SJSA1 (cell line): ENCODE measurements at regions not wholly inside any gene's neighbourhood (a gene's known extent, or its start where the extent isn't known, plus 50 kb on each side); places are given as distances from the start of the nearest gene placed in this dataset.
"Not testable (repeated sequence)": the region's sequence is repeated elsewhere in the genome, so short reads cannot be mapped to it uniquely, and the experiment has no call there.

ENCODE experiments used
- DNase-seq, 2 experiments: peaks; one replicate each; pipeline ENCODE4 v3.0.0-alpha.2; 2015 to 2020; ENCODE audit warnings: low spot score in 2 of 2, low read depth in 1 of 2
- H3K27ac ChIP-seq: fragments of 250-450 bp; sonication (Bioruptor Pico); 2 replicates; pipeline ENCODE4 v1.5.1; 2020; ENCODE audit warnings: mild to moderate bottlenecking, moderate library complexity
- H3K27me3 ChIP-seq: fragments of 250-450 bp; sonication (Bioruptor Pico); replicated peaks from 2 replicates; pipeline ENCODE4 v1.5.1; 2020; ENCODE audit warnings: mild to moderate bottlenecking, moderate library complexity
- H3K36me3 ChIP-seq: fragments of 250-450 bp; sonication (Bioruptor Pico); 2 replicates; pipeline ENCODE4 v1.5.1; 2020; ENCODE audit warnings: mild to moderate bottlenecking
- H3K4me1 ChIP-seq: fragments of 250-450 bp; sonication (Bioruptor Pico); replicated peaks from 2 replicates; pipeline ENCODE4 v1.6.1; 2021; ENCODE audit warnings: mild to moderate bottlenecking
- H3K4me3 ChIP-seq: fragments of 250-450 bp; sonication (Bioruptor Pico); 2 replicates; pipeline ENCODE4 v1.5.1; 2020; ENCODE audit warnings: mild to moderate bottlenecking
- H3K9me3 ChIP-seq: fragments of 250-450 bp; sonication (Bioruptor Pico); replicated peaks from 2 replicates; pipeline ENCODE4 v1.5.1; 2020; ENCODE audit warnings: mild to moderate bottlenecking

DNA sequence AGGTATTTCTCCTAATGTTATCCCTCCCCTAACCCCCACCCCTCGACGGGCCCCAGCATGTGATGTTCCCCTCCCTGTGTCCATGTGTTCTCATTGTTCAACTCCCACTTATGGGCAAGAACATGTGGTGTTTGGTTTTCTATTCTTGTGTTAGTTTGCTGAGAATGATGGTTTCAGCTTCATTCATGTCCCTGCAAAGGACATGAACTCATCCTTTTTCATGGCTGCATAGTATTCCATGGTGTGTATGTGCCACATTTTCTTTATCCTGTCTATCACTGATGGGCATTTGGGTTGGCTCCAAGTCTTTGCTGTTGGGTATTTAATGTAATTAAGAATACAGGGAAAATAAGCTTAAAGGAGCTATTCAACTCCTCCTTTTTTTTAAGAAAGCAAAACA is 1030.4 kb downstream of the PCDH7 start:
- not testable (repeated sequence) for H3K27me3 ChIP-seq, H3K9me3 ChIP-seq, H3K4me1 ChIP-seq, DNase-seq, H3K4me3 ChIP-seq, H3K27ac ChIP-seq, H3K36me3 ChIP-seq

DNA sequence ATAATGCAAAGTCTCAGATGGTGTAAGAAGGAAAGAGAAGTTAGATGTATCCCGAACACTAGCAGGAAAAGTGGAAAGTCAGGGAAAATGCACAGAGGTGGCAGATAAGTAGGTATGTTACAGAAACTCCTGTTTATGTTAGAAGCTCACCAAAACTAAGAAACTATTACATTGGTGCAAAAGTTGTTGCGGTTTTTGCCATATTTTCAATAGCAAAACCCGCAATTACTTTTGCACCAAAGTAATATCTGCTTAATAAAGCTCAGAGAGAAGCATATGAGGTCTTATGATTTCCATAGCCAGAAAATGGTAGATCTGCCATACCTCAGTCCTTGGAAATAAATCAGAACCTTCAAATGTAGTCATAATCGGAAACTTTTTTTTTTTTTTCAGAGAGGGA is 1035.6 kb downstream of the PCDH7 start:
- no peak for DNase-seq
- Histone ChIP-seq H3K36me3 (no peaks in the 10 kb centered on the region), H3K4me3 (no peak overlapping the region), H3K27me3 (no peaks in the 10 kb centered on the region), H3K27ac (no peak overlapping the region), H3K9me3 (no peaks in the 10 kb centered on the region), H3K4me1 (no peaks in the 10 kb centered on the region)

DNA sequence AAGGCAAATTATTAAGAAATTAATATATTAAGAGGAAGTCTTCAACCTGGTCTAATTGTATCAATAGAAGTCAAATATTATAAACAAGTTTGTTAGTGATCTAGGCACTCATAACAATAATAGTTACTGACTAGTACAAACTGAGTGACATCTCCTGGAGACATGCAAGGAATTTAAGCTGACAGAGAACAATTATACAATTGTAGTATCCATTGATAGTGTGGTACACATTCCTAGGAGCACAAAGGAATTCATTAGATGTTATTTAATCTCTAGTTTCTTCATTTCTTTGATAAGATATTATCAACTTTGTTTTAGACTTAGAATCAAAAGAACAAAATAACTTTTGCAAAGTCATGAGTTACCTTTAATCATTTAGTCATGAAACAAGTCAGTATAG is 1048.6 kb downstream of the PCDH7 start:
- no peaks in the 10 kb centered on the region for H3K9me3 ChIP-seq
- H3K4me3 ChIP-seq: no peak overlapping the region
- H3K27me3 ChIP-seq: no peaks in the 10 kb centered on the region
- H3K27ac ChIP-seq: no peak overlapping the region
- no peak for DNase-seq
- H3K4me1 ChIP-seq: no peaks in the 10 kb centered on the region
- no peaks in the 10 kb centered on the region for H3K36me3 ChIP-seq

DNA sequence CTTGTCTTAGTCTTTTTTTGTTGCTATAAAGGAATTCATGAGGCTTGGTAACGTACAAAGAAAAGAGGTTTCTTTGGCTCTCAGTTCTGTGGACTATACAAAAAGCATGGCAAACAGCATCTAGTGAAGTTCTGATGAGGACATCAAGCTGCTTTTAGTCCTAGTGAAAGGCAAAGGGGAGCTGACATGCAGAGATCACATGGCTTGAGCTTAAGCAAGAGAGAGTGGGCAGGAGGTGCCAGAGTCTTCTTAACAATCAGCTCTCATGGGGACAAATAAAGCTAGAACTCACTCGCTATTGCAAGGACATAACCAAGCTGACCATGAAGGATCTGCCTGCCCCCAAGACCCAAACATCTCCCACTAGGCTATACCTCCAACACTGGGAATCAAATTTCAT is 1063.1 kb downstream of the PCDH7 start:
- no peak overlapping the region for H3K4me3 ChIP-seq
- no peaks in the 10 kb centered on the region for H3K36me3 ChIP-seq
- no peak overlapping the region for H3K27ac ChIP-seq
- no peaks in the 10 kb centered on the region for H3K9me3 ChIP-seq
- no peaks in the 10 kb centered on the region for H3K27me3 ChIP-seq
- no peaks in the 10 kb centered on the region for H3K4me1 ChIP-seq
- no peak for DNase-seq

DNA sequence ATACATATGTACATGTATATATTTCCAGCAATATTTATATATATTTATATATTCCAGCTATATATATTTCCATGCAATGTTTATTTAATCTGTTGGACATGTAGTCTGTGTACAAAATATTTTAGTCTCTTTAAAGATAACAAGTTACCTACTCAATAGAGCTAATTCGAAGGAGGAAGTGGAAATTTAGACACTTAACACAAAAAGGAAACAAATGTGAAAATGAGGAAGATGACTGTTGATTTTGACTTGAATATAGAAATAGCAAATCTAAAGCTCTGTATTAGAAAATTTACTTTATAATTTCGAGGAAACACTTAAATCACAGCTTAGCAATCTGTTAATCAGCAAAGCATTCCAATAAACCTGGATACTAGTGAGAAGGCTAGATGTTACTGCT is 1064.4 kb downstream of the PCDH7 start:
- no peak for DNase-seq
- H3K27me3 ChIP-seq: no peaks in the 10 kb centered on the region
- no peaks in the 10 kb centered on the region for H3K4me1 ChIP-seq
- no peak overlapping the region for H3K4me3 ChIP-seq
- H3K27ac ChIP-seq: no peak overlapping the region
- H3K36me3 ChIP-seq: no peaks in the 10 kb centered on the region
- no peaks in the 10 kb centered on the region for H3K9me3 ChIP-seq

DNA sequence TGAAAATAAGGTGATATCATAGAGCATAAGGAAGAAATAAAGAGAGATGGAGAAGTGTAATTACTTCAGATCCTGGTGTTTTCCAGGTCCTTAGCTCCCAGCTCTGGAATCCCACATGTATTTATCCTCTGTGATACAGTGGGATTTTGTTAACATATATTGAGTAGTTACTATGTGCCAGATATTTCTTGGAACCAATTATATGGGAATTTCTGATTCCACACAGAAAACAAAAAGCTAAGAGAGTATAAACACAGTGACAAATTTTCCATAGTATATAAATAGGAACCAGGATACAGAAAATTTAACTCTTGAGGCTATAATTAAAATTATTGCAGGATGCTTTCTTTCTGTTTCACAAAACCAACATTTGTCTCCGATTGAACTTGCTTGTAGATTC is 1067.5 kb downstream of the PCDH7 start:
- no peaks in the 10 kb centered on the region for H3K36me3 ChIP-seq
- DNase-seq: no peak
- no peak overlapping the region for H3K27ac ChIP-seq
- no peaks in the 10 kb centered on the region for H3K9me3 ChIP-seq
- H3K27me3 ChIP-seq: no peaks in the 10 kb centered on the region
- no peaks in the 10 kb centered on the region for H3K4me1 ChIP-seq
- no peak overlapping the region for H3K4me3 ChIP-seq

DNA sequence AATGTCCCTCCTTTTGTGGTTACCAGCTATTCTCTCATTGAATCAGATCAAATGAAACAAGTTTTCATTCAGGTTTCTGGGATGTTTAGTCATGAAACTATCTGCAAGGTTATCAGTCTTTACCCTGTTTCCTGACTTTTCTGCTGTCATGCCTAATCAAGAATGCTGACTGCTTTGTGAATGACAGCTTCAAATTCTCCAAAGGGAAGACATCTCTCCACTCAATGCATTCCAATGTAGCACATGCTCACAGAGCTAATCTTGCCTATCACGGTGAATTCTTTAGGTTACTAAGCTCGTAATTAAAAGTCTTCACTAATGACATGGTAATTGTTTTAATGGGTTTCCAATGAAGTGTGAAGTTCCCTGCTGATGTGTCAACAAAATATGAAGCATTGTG is 1068.5 kb downstream of the PCDH7 start:
- no peak overlapping the region for H3K27ac ChIP-seq
- H3K4me1 ChIP-seq: no peaks in the 10 kb centered on the region
- H3K4me3 ChIP-seq: no peak overlapping the region
- H3K9me3 ChIP-seq: no peaks in the 10 kb centered on the region
- H3K36me3 ChIP-seq: no peaks in the 10 kb centered on the region
- H3K27me3 ChIP-seq: no peaks in the 10 kb centered on the region
- DNase-seq: no peak

DNA sequence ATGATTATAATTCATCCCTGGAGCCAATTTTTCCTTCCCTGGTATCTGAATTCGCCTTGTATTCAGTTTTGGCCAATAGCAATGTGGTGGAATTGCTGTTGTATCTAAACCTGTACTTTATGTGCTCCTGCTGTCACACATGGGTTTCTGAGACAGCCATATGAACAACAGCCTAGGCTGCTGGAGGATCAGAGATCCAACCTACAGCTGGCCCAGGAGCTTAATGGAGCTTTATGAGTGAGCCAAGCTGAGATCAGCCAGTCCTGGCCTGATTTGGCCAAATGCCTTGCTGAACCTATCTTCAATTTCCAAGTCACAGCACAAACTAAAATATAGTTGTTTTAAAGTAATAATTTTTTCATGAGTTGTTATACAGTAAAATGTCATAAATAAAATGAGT is 1071.5 kb downstream of the PCDH7 start:
- Histone ChIP-seq H3K4me3 (no peak overlapping the region), H3K27ac (no peak overlapping the region)

DNA sequence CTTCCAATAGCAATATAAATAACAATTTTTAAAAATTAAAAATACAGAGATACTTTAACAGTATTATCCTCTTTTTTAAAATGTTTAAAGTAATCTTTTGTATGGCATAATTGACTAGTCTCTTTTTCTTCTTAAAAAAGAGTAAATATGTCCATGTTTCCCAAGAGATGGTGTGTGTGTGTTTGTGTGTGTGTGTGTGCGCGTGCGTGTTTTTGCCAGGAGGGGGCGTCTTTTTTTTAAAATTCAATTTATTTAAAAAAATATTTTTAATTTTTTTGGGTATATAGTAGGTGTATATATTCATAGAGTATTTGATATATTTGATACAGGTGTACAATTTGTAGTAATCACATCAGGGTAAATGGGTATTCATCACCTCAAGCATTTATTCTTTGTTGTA is 1073.7 kb downstream of the PCDH7 start:
- DNase-seq: no peak
- Histone ChIP-seq H3K9me3 (no peaks in the 10 kb centered on the region), H3K4me1 (no peaks in the 10 kb centered on the region), H3K27ac (no peak overlapping the region), H3K4me3 (no peak overlapping the region), H3K27me3 (no peaks in the 10 kb centered on the region), H3K36me3 (no peaks in the 10 kb centered on the region)

More for the DNA sequence above, 1071.5 kb downstream of the PCDH7 start:
- no peaks in the 10 kb centered on the region for H3K27me3 ChIP-seq
- no peaks in the 10 kb centered on the region for H3K4me1 ChIP-seq
- no peaks in the 10 kb centered on the region for H3K9me3 ChIP-seq
- no peak for DNase-seq
- H3K36me3 ChIP-seq: no peaks in the 10 kb centered on the region

DNA sequence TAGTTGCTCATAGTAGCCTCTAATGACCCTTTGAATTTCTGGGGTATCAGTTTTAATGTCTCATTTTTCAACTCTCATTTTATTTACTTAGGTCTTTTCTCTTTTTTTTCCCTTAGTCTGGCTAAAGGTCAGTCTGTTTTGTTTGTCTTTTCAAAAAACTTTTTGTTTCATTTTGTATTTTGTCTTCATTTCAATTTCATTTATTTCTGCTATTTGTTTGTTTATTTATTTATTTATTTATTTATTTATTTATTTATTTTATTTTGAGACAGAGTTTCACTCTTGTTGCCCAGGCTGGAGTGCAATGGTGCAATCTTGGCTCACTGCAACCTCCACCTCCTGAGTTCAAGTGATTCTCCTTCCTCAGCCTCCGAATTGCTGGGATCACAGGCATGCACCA is 1076.9 kb downstream of the PCDH7 start:
- not testable (repeated sequence) for H3K4me3 ChIP-seq, H3K27me3 ChIP-seq, H3K4me1 ChIP-seq, H3K36me3 ChIP-seq, H3K9me3 ChIP-seq, H3K27ac ChIP-seq, DNase-seq

DNA sequence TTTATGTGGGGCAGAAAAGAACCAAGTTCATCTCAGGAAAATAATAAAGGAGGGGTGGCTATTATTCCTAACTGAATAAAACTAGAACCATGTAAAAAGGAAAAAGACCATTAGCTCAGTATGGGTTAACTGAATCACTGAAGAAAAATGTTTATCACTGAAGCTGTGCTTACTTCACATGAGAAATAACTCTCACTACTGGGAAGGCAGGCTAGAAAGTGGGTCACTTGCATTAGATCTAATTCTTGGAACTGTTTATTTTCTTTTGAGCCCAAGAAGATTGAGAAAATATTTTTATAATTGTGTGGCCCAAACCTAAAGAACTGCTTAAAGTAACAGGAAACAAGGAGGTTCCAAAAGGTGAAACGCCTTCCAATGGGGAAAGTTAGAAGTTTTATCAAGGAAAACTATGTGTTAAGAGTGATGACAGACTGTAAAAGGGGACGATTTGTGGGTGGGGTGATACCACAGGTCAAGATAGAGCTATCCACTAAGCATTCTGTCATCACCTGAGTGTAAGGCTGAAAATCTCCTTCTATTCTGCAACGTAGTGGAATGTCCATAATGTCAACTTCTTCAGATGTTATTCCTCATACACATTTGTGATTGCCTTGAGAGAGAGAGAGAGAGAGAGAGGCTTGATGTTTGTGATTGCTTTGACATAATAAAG is 1083.5 kb downstream of the PCDH7 start:
- no peak for DNase-seq
- no peaks in the 10 kb centered on the region for H3K36me3 ChIP-seq
- H3K9me3 ChIP-seq: no peaks in the 10 kb centered on the region
- no peak overlapping the region for H3K27ac ChIP-seq
- no peaks in the 10 kb centered on the region for H3K27me3 ChIP-seq
- H3K4me1 ChIP-seq: no peaks in the 10 kb centered on the region
- H3K4me3 ChIP-seq: no peak overlapping the region

DNA sequence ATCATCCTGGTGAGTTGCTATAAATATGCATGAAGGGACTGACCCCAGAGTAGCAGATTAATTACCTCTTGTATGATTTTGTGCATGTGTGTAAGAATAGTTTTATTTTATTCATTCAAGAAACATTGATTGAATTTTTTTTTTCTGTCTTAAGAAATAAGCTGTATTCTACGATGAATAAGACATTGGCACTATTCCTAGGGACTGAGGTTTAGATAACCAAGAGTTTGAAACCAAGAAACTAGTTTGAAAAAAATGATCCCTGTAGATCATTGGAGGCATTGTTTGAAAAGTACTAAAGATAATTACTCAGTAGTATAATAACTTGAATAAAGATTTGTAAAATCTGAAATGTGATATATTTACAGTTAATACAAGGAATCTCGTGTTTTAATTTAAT is 1086.9 kb downstream of the PCDH7 start:
- Histone ChIP-seq H3K4me3 (no peak overlapping the region), H3K36me3 (no peaks in the 10 kb centered on the region), H3K27ac (no peak overlapping the region), H3K27me3 (no peaks in the 10 kb centered on the region), H3K4me1 (no peaks in the 10 kb centered on the region), H3K9me3 (no peaks in the 10 kb centered on the region)
- no peak for DNase-seq

DNA sequence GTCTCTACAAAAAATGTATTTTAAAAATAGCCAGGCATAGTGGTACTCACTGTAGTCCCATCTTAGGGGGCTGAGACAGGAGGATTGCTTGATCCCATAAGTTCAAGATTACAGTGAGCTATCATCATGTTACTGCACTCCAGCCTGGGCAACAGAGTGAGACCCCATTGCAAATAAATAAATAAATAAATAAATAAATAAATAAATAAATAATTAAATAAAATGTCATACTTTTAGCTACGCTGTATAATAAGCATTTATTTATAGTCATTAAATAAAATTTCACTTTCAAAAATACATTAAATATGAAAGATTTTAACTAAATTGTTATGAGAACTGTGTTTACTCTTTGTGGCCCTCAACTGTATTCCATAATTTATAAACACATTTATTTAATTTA is 1124.2 kb downstream of the PCDH7 start:
- H3K27ac ChIP-seq: no peak overlapping the region
- no peaks in the 10 kb centered on the region for H3K27me3 ChIP-seq
- H3K9me3 ChIP-seq: no peaks in the 10 kb centered on the region
- H3K36me3 ChIP-seq: no peaks in the 10 kb centered on the region
- no peak for DNase-seq
- no peak overlapping the region for H3K4me3 ChIP-seq
- no peaks in the 10 kb centered on the region for H3K4me1 ChIP-seq

DNA sequence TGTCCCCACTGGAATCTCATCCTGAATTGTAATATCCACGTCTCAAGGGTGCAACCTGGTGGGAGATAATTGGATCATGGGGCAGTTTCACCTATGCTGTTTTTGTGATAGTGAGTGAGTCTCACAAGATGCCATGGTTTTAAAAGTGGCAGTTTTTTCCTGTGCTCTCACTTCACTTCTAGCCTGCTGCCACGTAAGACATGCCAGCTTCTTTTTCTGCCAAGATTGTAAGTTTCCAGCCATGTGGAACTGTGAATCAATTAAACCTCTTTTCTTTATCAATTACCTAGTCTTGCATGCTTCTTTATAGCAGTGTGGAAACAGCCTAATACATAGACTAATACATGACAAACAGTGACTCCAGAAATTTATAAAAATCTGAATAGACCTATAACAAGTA is 1131.8 kb downstream of the PCDH7 start:
- Histone ChIP-seq H3K27ac (no peak overlapping the region), H3K4me3 (no peak overlapping the region), H3K27me3 (no peaks in the 10 kb centered on the region), H3K36me3 (no peaks in the 10 kb centered on the region), H3K4me1 (no peaks in the 10 kb centered on the region), H3K9me3 (no peaks in the 10 kb centered on the region)
- DNase-seq: no peak

DNA sequence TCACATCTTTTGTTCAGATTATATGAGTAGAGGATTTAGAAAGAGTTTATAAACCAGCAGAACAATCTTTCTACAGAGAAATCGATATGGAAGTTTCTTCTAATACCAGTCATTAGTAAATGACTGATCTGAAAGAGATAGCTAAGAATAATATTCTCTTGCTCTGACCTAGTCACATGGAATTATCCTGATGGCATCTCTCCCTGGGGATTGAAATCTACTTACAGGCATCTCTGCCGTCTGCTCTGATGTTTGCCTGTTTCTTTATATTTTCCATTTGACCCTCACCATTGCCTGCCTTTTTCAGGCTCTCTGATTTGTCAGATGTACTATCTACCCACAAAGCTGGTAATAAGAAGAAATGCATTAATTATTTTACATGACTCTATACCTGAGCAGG is 1157.3 kb downstream of the PCDH7 start:
- Histone ChIP-seq H3K9me3 (no peaks in the 10 kb centered on the region), H3K27ac (no peak overlapping the region), H3K4me3 (no peak overlapping the region), H3K36me3 (no peaks in the 10 kb centered on the region), H3K4me1 (no peaks in the 10 kb centered on the region), H3K27me3 (no peaks in the 10 kb centered on the region)
- no peak for DNase-seq
